ENCODE measurements at regions not wholly inside any gene's neighbourhood (a gene's known extent, or its start where the extent isn't known, plus 50 kb on each side); places are given as distances from the start of the nearest gene placed in this dataset.

- no peak for FAIRE-seq
These were observed 155.9 kb upstream of the SHB start for GRCh38 chr9:38224941-38225340.

GRCh38 chr9:38216572-38216971, 147.5 kb upstream of the SHB start:
- FAIRE-seq = no peak

GRCh38 chr9:38215465-38215864, 146.4 kb upstream of the SHB start:
- FAIRE-seq = no peak

GRCh38 chr9:38214432-38214831, 145.4 kb upstream of the SHB start:
- no peak for FAIRE-seq

- FAIRE-seq = no peak
These were observed 144.7 kb upstream of the SHB start for GRCh38 chr9:38213631-38214299.

GRCh38 chr9:38212016-38212415, 143.0 kb upstream of the SHB start:
- no peak for FAIRE-seq

GRCh38 chr9:38211002-38211401, 142.0 kb upstream of the SHB start:
- no peak for FAIRE-seq

GRCh38 chr9:38208206-38208901, 139.3 kb upstream of the SHB start:
- FAIRE-seq = no peak

- no peak for FAIRE-seq
These were observed 138.3 kb upstream of the SHB start for GRCh38 chr9:38207247-38207778.

- no peak for FAIRE-seq
These were observed 136.3 kb upstream of the SHB start for GRCh38 chr9:38205279-38205678.

GRCh38 chr9:38202336-38202938, 133.4 kb upstream of the SHB start:
- no peak for FAIRE-seq

- no peak for FAIRE-seq
These were observed 132.8 kb upstream of the SHB start for GRCh38 chr9:38201844-38202243.

GRCh38 chr9:38200431-38200830, 131.4 kb upstream of the SHB start:
- FAIRE-seq = no peak

- FAIRE-seq = no peak
These were observed 129.1 kb upstream of the SHB start for GRCh38 chr9:38198140-38198539.

GRCh38 chr9:38196714-38197113, 127.7 kb upstream of the SHB start:
- FAIRE-seq = no peak

- no peak for FAIRE-seq
These were observed 126.7 kb upstream of the SHB start for GRCh38 chr9:38195737-38196161.

GRCh38 chr9:38194870-38195269, 125.8 kb upstream of the SHB start:
- no peak for FAIRE-seq

- FAIRE-seq = no peak
These were observed 123.8 kb upstream of the SHB start for GRCh38 chr9:38192731-38193265.

GRCh38 chr9:38186404-38187115, 117.5 kb upstream of the SHB start:
- FAIRE-seq = no peak

GRCh38 chr9:38185647-38186403, 116.8 kb upstream of the SHB start:
- no peak for FAIRE-seq

- FAIRE-seq = no peak
These were observed 115.1 kb upstream of the SHB start for GRCh38 chr9:38183994-38184568.

GRCh38 chr9:38182321-38182720, 113.3 kb upstream of the SHB start:
- no peak for FAIRE-seq

All from TTC549 (cell line).